ENCODE measurements at regions not wholly inside any gene's neighbourhood (a gene's known extent, or its start where the extent isn't known, plus 50 kb on each side); places are given as distances from the start of the nearest gene placed in this dataset.
"Not testable (repeated sequence)": the region's sequence is repeated elsewhere in the genome, so short reads cannot be mapped to it uniquely, and the experiment has no call there.

DNA sequence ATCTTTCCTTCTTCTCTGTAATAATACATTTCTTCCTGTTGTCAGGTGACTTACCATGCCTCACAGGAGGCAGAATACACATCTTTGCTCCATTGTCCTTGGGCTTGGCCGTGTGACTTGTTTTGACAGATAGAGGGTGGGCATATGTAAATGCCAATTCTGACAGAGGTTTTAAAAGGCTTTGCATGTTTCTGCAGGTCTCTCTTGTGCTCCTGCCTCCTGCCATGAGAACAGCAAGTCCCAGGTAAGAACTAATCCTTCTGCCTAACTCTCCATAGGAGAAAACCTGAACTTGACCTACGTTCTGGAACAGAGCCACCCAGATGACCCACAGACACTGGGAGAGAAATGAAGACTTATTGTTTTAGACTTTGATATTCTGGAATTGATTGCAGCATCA, 88.7 kb upstream of the TNFSF11 start:
- no peak for DNase-seq

DNA sequence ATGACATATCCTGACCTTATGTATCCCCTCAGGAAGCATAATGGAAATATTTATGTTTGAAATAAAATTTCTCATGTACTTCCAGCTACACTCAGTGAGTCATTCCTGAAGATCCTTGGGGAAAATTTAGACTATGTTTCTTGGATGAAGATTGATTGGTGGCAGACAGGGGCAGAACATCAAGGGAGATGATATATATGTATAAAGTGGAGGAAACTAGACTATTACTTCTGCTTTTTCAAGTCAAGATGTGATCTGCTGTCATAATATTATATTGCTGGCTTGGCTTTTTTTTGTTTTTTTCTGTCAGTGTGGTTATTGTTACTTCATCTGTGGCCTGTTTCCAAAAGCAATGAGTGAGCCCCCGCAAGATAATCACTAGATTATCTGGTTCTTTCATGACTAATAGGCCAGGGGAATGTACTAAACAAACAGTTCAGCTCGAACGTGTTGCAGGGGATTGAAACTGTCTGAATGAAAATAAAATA, 87.2 kb upstream of the TNFSF11 start:
- DNase-seq = no peak

DNA sequence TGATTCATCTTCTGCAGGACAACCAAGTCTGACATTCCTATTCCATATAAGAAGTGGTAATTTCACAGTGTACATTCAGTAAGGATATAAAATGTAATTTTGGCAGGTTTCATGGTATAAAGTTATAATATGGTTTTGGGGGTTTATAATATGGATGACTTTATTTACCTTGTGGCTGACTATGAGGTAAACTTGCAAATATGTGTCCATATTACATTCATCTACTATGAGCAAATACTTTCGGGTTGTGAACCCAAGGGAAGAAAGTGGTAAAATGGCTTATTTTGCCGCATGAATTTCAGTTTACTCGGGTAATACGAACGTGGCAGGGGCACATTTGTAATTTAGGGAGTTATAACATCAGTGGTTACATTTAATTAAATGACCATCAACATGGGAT, 86.7 kb upstream of the TNFSF11 start:
- DNase-seq = no peak

GRCh38 chr13:42490676-42491075, 83.3 kb upstream of the TNFSF11 start:
- DNase-seq = no peak

GRCh38 chr13:42492372-42492920, 81.5 kb upstream of the TNFSF11 start:
- DNase-seq = no peak

DNA sequence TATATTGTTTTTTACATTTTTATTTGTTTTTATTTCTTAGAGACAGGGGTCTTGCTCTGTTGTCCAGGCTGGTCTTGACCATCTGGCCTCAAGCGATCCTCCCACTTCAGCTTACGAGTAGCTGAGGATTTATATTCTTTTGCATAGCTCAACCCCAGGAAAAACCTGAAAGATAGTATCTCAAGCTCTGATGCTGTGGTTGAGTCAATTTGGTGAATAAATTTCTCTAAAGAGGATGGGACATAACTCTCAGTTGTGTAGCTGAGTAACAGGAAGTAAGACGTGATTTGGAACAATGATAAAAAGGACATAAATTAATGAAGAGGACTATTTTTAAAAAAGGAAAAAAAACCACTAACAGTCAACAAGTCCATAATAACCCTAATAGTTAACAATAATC, 79.8 kb upstream of the TNFSF11 start:
- no peak for DNase-seq

DNA sequence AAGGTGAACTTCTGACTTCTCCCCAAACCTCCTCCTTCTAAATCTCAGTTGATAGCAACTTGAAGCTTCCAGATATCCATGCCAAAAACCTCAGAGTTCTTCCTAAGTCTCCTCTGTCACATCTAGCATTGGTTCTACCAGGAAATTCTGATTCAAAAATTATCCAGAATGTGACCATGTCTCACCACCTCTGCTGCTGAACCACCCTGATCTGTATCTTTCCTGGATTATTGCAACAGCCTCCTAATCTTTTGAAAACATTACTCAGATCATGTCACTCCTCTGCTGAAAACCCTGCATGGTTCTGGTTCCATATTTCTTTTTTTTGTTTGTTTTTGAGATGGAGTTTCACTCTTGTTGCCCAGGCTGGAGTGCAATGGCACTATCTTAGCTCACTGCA, 78.7 kb upstream of the TNFSF11 start:
- DNase-seq = no peak

DNA sequence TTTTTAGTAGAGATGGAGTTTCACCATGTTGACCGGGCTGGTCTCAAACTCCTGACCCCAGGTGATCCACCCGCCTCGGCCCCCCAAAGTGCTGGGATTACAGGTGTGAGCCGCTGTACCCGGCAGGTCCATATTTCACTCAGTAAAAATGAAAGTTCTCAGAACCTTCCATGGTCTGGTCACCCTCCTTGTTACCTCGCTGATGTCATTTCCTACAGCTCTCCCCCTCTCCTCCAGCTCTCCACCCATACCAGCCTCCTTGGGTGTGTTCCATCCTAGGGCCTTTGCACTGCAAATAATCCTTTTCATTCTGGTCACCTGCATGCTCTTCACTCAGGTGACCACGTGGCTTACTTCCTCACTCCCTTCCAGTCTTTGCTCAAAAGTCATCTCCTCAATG, 78.2 kb upstream of the TNFSF11 start:
- no peak for DNase-seq

- DNase-seq = not testable (repeated sequence)
Observed at GRCh38 chr13:42496926-42497554, 76.9 kb upstream of the TNFSF11 start.

DNA sequence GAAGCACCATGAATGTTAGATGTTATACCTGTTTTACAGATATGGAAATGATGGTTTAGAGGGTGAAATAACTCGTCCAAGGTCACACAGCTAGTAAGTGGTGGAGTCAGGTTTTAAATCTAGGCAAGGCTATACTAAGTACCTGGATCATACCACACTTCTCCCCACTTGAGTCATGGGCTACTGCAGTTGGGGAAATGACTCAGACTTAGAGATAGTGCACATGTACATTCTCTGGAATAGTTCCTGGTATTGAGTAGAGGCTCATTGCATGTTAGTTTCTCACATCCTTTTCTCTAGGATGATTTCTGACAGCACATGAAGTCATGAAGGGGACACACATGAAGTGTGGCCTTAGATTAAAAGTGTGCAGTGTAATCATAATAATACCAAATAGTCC, 76.2 kb upstream of the TNFSF11 start:
- no peak for DNase-seq

DNA sequence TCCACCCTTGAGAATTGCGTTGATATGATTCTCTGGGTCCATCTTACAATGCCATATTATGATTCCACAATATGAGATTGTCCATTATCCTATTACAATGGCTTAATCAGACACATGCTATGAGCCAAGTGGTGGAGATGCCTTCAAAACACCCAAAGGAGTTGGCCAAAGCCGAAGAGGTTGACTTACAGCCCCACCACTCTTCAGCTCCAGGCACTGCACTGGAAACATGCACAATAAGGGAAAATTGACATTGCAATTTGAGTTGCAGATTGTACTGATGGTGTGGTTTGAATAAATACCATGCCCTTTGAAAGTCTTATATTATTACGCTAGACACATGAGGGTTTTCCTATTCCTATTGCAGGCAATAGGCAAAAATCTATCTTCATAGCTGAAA, 75.4 kb upstream of the TNFSF11 start:
- no peak for DNase-seq
